HG03139 (cell line): ENCODE measurements at regions not wholly inside any gene's neighbourhood (a gene's known extent, or its start where the extent isn't known, plus 50 kb on each side); places are given as distances from the start of the nearest gene placed in this dataset.
"Not testable (repeated sequence)": the region's sequence is repeated elsewhere in the genome, so short reads cannot be mapped to it uniquely, and the experiment has no call there.

Experiments used
- ATAC-seq: cut with Tn5 transposase; IDR thresholded peaks from one replicate; pipeline ENCODE4 v1.9.1; 2021; ENCODE audit not compliant: unreplicated experiment

GRCh38 chr9:30964332-30964731 is 1420.1 kb upstream of the ACO1 start:
- no peak for ATAC-seq

- no peak for ATAC-seq
These were observed 1417.0 kb upstream of the ACO1 start for GRCh38 chr9:30967476-30967875.

GRCh38 chr9:30970186-30970585 is 1414.3 kb upstream of the ACO1 start:
- no peak for ATAC-seq

- no peak for ATAC-seq
These were observed 1413.6 kb upstream of the ACO1 start for GRCh38 chr9:30970812-30971211.

- ATAC-seq: no peak
These were observed 1411.8 kb upstream of the ACO1 start for GRCh38 chr9:30972654-30973053.

GRCh38 chr9:30977965-30978364 is 1406.5 kb upstream of the ACO1 start:
- no peak for ATAC-seq

- ATAC-seq: no peak
These were observed 1402.1 kb upstream of the ACO1 start for GRCh38 chr9:30982301-30982700.

GRCh38 chr9:30995956-30996738 is 1388.3 kb upstream of the ACO1 start:
- ATAC-seq: no peak

- ATAC-seq: no peak
These were observed 1387.7 kb upstream of the ACO1 start for GRCh38 chr9:30996761-30997160.

- ATAC-seq: no peak
These were observed 1387.2 kb upstream of the ACO1 start for GRCh38 chr9:30997291-30997690.

- ATAC-seq: no peak
These were observed 1379.3 kb upstream of the ACO1 start for GRCh38 chr9:31005086-31005665.

GRCh38 chr9:31013371-31013770 is 1371.1 kb upstream of the ACO1 start:
- ATAC-seq: no peak

GRCh38 chr9:31023847-31024246 is 1360.6 kb upstream of the ACO1 start:
- no peak for ATAC-seq

- no peak for ATAC-seq
These were observed 1356.8 kb upstream of the ACO1 start for GRCh38 chr9:31027678-31028077.

GRCh38 chr9:31028137-31028536 is 1356.3 kb upstream of the ACO1 start:
- no peak for ATAC-seq

GRCh38 chr9:31030741-31031202 is 1353.7 kb upstream of the ACO1 start:
- no peak for ATAC-seq

GRCh38 chr9:31032206-31032605 is 1352.2 kb upstream of the ACO1 start:
- ATAC-seq: no peak

GRCh38 chr9:31034311-31034710 is 1350.1 kb upstream of the ACO1 start:
- no peak for ATAC-seq

- ATAC-seq: no peak
These were observed 1343.9 kb upstream of the ACO1 start for GRCh38 chr9:31040564-31040963.

- no peak for ATAC-seq
These were observed 1338.6 kb upstream of the ACO1 start for GRCh38 chr9:31045810-31046209.

- ATAC-seq: not testable (repeated sequence)
These were observed 1322.9 kb upstream of the ACO1 start for GRCh38 chr9:31061592-31061991.

- no peak for ATAC-seq
These were observed 1318.8 kb upstream of the ACO1 start for GRCh38 chr9:31065691-31066090.

- no peak for ATAC-seq
These were observed 1317.0 kb upstream of the ACO1 start for GRCh38 chr9:31067418-31067817.
